NCI-H748 (cell line): ENCODE measurements at regions not wholly inside any gene's neighbourhood (a gene's known extent, or its start where the extent isn't known, plus 50 kb on each side); places are given as distances from the start of the nearest gene placed in this dataset.
A peak's percentile ranks its signal among the peaks of the same experiment; 100 is the strongest.

Source experiments
- DNase-seq: peaks from one replicate; lab custom pipeline; 2025; ENCODE audit not compliant: unreplicated experiment; lab: John Stamatoyannopoulos, UW

DNA sequence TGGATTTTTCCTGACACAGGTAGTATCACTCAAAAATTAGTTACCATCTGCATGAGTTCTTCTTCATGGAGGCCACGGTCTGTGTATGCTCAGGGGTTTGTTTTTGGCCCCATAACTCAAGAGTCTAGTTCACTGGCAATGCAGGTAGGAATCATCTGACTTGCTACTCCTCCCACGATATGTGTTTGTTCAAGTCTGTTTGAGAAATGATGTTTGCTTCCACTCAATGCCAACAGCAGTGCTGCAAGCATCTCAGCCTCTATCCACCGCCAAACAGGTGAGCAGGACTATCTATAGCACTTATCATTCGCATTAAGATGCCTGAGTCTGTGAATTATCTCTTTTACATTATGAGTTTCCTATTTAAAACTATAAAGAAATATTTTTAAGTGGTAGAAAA, 264.8 kb upstream of the PTGER4 start:
- DNase-seq: peak; percentile 35

DNA sequence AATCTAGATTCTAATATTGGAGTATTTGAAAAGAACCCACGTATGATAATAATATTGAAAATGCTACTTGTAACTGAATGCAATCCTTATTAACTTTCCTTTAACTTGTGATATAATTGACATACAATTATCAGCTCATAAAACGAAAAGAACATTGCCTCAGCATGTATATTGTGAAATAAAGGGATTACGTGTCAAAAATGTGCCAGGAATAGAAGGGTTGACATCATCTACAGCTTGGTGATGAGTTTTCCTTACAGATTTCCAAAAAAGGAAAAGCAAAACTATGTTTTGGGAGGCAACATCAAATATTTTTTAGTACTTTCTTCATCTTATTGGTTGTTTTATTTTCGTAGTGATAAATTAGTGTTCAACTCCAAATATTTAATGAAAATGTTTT, 266.0 kb upstream of the PTGER4 start:
- no peak for DNase-seq

GRCh38 chr5:40412771-40413170, 266.9 kb upstream of the PTGER4 start:
- DNase-seq: no peak

DNA sequence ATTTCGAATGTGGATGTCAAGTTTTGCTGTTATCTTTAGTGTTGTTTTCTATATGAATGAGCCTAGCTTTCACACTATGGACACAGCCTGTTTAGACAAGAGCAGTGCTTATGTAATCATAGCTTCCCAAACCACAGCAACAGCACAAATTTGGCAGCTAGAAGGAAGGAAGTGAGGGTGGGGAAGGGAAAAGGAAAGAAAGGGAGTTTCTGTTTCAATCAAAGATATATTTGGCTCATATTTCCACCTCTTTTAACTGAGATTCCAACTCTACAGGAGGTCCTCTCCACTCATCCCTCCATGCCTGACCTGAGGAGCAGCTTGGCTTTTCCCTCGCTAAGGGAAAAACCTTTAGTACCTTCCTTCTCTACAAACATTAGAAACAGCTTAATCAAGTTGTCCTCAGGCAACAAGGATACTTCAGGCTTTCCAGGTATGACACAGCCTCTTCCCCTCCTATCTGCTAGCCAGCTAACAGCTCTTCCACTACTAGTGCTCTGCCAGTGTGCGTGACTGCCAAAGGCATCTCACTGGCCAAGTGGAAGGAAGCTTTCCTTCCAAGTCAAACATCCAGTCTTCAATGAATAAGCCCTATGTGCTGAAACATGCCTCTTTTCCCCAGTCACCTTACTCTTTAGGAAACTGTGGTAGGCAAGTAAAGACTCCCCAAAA, 268.6 kb upstream of the PTGER4 start:
- no peak for DNase-seq

- DNase-seq: no peak
Measured at GRCh38 chr5:40410231-40410861, 269.4 kb upstream of the PTGER4 start.

DNA sequence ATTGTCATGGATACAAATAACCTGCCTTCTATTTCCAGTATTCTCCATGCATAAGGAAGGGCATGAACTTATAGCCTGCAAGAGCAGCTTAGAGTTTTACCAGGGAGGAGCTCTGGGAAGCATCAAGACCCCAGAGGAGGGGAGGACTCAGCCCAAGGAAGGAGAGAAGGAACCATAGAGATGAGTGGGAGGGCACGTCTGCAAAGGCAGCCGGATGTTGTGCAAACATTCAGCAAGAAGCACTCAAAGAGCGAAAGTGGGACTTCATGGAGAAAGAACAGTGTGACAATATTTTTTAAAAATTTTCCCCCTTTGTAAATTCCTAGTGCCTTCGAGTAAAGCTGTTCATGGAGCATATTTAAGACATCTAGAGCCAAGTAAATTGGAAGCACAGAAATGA, 270.1 kb upstream of the PTGER4 start:
- DNase-seq: no peak

DNA sequence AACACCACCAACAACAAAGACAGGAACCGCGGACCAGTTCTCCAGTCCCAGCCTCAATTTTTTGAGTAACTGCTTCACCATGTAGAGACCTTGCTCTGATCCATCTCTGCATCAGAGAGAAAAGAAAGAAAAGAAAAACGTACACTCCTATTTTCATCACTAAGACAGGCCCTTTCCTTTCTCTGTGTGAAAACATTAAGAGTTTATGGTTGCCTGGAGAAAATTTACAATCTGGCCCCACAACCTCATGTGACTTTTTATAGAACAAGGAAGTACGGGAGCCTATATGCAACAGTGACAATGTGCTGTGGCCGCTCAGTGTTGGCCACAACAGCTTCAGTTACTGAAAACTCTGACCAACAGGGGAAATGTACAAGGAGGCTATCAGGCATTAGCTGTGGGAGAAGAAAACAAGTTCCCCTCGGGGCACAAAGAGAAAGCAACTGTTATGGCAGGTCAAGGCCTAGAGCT, 272.9 kb upstream of the PTGER4 start:
- DNase-seq: no peak

DNA sequence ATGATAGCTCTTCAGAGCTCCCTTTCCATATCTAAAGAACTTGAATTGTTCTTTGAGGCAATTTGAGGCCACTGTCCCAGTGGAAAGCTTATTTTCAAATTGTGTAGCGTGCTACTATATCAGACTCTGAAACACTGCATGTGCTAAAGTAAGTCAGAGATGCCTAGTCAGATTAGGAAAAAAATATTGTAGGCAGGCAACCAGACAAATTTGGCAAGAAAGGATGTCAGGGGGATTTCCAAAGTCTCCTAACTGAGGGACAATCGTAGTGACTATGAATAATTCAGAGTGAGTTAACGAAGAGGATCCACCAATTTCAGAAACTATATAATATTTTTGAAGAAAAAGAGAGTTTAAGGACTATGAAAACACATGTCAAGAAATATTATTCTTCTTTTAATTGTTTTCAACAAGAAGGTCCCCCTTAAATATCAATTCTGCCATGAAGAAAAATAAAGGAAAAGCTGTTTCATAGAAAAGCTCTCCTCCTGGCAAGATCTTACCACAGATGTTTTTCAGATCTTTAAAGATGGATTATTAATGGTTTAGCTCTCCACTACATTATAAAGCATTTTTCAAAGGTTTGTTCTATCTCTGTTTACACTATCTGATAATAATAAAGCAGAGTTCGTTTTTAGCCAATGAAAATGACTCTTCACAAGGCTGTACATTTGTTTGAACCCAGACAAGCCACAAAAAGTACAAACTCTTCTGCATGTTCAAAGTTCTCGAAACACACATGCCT, 273.5 kb upstream of the PTGER4 start:
- no peak for DNase-seq

GRCh38 chr5:40405230-40405629, 274.5 kb upstream of the PTGER4 start:
- DNase-seq: no peak

DNA sequence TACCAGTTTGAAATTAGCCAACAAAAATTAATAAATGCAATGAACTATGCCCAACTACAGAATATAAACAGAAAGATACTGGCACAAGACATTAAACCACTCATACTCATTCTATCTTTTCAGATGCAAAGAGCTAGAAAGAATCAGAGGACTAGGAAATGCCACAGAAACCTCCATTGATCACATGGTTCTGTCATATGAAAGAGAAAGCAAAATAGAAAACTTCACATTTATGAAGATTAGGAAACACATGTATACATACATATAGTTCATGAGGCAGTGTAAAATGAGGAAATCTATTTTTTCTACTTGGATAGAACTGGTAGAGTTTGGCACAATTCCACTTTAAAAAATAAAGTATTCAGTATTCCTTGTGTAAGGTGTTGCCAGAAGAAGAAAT, 275.1 kb upstream of the PTGER4 start:
- DNase-seq: no peak

DNA sequence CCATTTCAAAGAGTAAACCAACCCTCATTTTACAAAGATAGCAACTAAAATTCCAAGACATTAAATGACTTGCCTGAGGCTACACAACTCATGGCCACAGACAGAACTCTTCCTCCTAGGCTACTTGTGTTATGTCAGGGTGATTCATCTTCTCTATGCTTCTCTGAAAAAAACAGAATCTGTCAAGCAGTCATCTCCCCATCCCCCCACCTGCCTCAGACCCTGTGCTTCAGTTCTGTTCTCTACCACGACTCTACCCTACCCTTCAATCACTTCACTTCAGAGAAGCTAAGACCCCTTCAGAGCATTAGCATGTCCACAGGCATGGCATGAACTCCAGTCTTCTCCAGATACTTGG, 277.7 kb upstream of the PTGER4 start:
- no peak for DNase-seq

- DNase-seq: no peak
Measured at GRCh38 chr5:40401284-40402006, 278.3 kb upstream of the PTGER4 start.

DNA sequence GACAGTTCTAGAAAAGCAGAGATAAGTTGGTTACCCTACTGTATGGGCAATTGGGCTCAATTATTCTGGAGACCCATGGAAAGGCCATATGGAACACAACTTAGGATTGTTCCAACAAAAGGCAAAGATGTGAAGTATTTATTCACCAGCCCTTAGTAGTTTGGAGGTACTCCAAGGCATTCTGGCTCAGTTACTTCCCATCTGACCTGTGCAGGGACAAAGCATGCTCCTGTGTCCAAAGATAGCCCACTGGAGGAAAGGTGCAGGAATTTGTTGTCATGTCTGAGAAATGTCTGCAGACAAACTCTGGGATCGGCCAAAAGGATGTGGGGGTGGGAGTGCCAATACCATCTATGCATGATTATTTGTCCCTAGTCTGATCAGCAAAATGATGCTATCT, 279.5 kb upstream of the PTGER4 start:
- DNase-seq: no peak

DNA sequence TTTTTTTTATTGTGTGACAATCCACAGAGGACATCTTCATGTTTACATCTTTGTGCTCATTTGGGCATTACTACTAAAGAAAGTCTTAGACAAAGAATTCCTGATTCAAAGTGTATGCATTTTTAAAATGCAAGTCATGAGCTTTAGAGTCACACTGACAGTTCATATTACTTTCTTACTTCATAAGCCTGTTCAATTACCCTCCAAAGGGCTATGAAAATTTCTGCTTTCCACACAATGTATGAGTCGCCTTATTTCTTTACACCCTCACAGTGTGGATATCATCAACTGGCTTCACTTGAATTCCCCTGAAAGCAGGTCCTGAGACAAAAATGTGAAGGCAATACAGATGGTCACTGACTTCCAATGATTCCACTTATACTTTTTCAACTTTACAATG, 280.4 kb upstream of the PTGER4 start:
- no peak for DNase-seq

DNA sequence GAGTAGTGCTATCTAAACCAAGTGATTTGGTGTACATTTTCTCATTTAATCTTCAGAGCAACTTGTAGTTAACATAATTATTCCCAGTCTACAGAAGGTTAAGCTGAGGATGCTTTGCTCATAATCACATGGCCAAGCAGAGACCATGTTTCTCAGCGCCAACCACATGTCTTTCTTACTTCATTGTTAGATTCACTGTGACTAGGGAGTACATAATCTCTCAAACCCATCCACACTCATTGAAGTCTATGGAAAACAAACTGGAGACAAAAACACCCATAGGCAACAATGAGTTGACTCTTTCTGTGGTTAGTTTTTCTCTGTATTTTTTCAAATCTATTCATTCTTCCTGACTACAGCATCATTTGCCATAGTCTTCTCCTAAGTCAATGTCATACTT, 281.7 kb upstream of the PTGER4 start:
- no peak for DNase-seq

GRCh38 chr5:40397091-40397490, 282.6 kb upstream of the PTGER4 start:
- DNase-seq: no peak

DNA sequence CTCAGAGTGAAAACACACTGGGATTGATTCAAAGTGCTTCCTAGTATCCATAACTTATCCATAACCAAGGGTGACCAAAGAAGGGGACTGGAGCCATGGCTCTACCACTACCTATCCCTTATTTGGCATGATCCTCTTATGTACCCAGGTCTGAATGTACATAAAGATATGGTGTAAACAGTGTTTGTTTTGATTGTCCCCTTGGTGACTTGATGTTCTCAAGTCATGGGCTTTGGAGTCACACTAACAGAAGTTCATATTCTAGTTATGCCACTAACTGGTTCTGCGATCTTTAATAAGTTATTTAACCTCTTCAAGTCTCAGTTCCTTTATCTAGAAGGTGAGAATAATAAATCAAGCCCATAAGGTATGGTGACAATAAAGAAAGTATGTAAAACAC, 283.4 kb upstream of the PTGER4 start:
- DNase-seq: peak; percentile 27

- DNase-seq: no peak
Measured at GRCh38 chr5:40395251-40395650, 284.5 kb upstream of the PTGER4 start.

DNA sequence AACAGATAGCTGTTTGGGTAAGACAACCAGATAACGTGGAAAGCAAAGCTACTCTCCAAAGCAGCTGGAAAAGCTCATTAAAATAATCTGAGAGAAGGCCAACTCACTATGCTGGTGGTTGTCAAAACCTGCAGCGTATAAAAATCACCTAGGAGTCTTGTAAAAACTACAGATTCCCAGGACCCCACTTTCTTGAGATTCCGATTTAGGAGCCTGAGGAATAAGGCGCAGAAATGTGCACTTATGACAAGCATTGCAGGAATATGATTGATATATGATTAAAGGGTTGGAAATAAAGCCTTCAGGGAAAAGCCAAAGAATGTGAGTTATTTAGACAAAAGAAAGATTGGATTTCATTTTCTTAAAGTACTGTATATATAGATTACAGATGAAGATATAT, 285.0 kb upstream of the PTGER4 start:
- no peak for DNase-seq

DNA sequence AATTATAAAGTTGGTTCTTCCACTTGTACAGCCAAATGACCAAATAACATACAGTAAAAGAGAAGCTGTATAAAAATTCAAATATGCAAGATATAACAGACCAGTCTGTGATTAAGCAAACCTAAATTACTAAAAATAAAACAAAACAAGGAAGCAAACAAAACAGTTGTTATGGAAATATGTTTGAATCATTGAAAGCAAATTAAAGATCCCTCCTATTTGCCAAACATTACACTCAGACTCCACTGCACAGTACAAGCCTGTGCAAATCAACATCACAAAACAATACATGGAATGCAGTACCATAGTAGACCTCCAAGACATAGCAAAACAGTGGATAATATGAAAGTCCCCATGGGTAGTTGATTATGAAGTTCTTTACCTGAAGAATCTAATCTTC, 288.1 kb upstream of the PTGER4 start:
- no peak for DNase-seq

GRCh38 chr5:40390281-40391149, 289.2 kb upstream of the PTGER4 start:
- no peak for DNase-seq
